A673 (cell line): ENCODE measurements at regions not wholly inside any gene's neighbourhood (a gene's known extent, or its start where the extent isn't known, plus 50 kb on each side); places are given as distances from the start of the nearest gene placed in this dataset.

ENCODE experiments used
- EZH2 ChIP-seq: fragments of 200-600 bp; sonication (generic); IDR thresholded peaks from 2 replicates; pipeline ENCODE4 v1.6.1; 2017; ENCODE audit warnings: borderline replicate concordance, low read depth, mild to moderate bottlenecking, mixed read lengths, antibody characterized with exemption, low read length; ENCODE audit not compliant: poor library complexity, severe bottlenecking
- TF ChIP-seq, protein P1 (sequence below): fragments of 300-800, 200-600 bp; sonication (generic); conservative IDR thresholded peaks from 2 replicates; pipeline ENCODE4 v1.5.1; 2017; ENCODE audit warnings: low read depth, mild to moderate bottlenecking, antibody characterized with exemption, low read length, moderate library complexity, mixed read lengths

DNA sequence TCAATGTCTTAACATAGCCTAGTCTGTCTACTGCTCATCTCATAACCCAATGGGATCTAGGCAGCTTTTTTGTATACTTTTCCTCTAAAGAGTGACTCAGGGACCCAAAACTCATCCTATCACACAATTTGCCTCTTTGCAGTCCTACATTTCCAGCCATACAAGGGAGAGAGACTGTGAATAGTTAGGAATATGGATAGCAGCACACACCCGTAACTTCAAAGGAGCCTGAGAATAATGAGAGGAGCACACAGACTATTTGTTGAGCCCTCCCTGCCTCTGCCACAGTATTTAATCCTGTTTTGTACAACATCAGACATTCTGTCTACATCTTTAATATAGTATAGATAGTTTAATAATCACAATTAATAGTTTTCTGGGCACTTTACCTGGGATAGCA is 83.2 kb downstream of the AREG start:
- TF ChIP-seq EZH2 = no peak
- TF ChIP-seq, protein P1, sequence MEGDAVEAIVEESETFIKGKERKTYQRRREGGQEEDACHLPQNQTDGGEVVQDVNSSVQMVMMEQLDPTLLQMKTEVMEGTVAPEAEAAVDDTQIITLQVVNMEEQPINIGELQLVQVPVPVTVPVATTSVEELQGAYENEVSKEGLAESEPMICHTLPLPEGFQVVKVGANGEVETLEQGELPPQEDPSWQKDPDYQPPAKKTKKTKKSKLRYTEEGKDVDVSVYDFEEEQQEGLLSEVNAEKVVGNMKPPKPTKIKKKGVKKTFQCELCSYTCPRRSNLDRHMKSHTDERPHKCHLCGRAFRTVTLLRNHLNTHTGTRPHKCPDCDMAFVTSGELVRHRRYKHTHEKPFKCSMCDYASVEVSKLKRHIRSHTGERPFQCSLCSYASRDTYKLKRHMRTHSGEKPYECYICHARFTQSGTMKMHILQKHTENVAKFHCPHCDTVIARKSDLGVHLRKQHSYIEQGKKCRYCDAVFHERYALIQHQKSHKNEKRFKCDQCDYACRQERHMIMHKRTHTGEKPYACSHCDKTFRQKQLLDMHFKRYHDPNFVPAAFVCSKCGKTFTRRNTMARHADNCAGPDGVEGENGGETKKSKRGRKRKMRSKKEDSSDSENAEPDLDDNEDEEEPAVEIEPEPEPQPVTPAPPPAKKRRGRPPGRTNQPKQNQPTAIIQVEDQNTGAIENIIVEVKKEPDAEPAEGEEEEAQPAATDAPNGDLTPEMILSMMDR = no peak
